ENCODE measurements at regions not wholly inside any gene's neighbourhood (a gene's known extent, or its start where the extent isn't known, plus 50 kb on each side); places are given as distances from the start of the nearest gene placed in this dataset.

- no peak for DNase-seq
- intact Hi-C loops (cut with DNase I; ENCODE audit: low total_unique reads) (no loop called here), in situ Hi-C loops (cut with MboI; ENCODE audit: low sequenced_read_pairs in 4 of 4) (no loop called here)
- ATAC-seq = no peak
- no peak overlapping the region for H3K27ac ChIP-seq
- no peaks in the 10 kb centered on the region for H3K36me3 ChIP-seq
- H3K27me3 ChIP-seq = no peaks in the 10 kb centered on the region
- no peaks in the 10 kb centered on the region for H3K9me3 ChIP-seq
- no peak overlapping the region for H3K4me3 ChIP-seq
- TF ChIP-seq POLR2A (IDR thresholded peaks at IDR 0.05) (no peak), CTCF (IDR thresholded peaks at IDR 0.05 in 4 of 5, conservative IDR thresholded peaks at IDR 0.05 in 1 of 5) (no peak)
- H3K4me1 ChIP-seq = no peaks in the 10 kb centered on the region
Observed at GRCh38 chr11:71352226-71352625, 96.0 kb downstream of the DHCR7 start.

- Histone ChIP-seq H3K36me3 (no peaks in the 10 kb centered on the region), H3K4me1 (no peaks in the 10 kb centered on the region), H3K27me3 (no peaks in the 10 kb centered on the region), H3K9me3 (no peaks in the 10 kb centered on the region), H3K4me3 (no peak overlapping the region), H3K27ac (no peak overlapping the region)
- ATAC-seq (no peak), DNase-seq (no peak)
- intact Hi-C loops (cut with DNase I; ENCODE audit: low total_unique reads) (no loop called here), in situ Hi-C loops (cut with MboI; ENCODE audit: low sequenced_read_pairs in 4 of 4) (no loop called here)
- no peak for TF ChIP-seq CTCF (IDR thresholded peaks at IDR 0.05 in 4 of 5, conservative IDR thresholded peaks at IDR 0.05 in 1 of 5)
- no peak for TF ChIP-seq POLR2A (IDR thresholded peaks at IDR 0.05)
Observed at GRCh38 chr11:71349627-71350026, 97.2 kb upstream of the SHANK2 start.

- Histone ChIP-seq H3K4me3 (no peak overlapping the region), H3K9me3 (no peaks in the 10 kb centered on the region), H3K27me3 (peaks cover 0 to 7% (median 4%) of the 10 kb centered on the region in 3 donors), H3K36me3 (no peaks in the 10 kb centered on the region), H3K27ac (no peak overlapping the region), H3K4me1 (no peaks in the 10 kb centered on the region)
- DNase-seq (no peak), ATAC-seq (no peak)
- intact Hi-C loops (cut with DNase I; ENCODE audit: low total_unique reads) (no loop called here), in situ Hi-C loops (cut with MboI; ENCODE audit: low sequenced_read_pairs in 4 of 4) (no loop called here)
- no peak for TF ChIP-seq CTCF (IDR thresholded peaks at IDR 0.05 in 4 of 5, conservative IDR thresholded peaks at IDR 0.05 in 1 of 5)
- TF ChIP-seq POLR2A (IDR thresholded peaks at IDR 0.05) = no peak
Observed at GRCh38 chr11:71343828-71344400, 91.5 kb upstream of the SHANK2 start.

GRCh38 chr11:71342951-71343827, 90.8 kb upstream of the SHANK2 start:
- DNase-seq = no peak
- peaks cover 0 to 7% (median 4%) of the 10 kb centered on the region in 3 donors for H3K27me3 ChIP-seq

More at GRCh38 chr11:71342951-71343827, 90.8 kb upstream of the SHANK2 start:
- in situ Hi-C loops (cut with MboI; ENCODE audit: low sequenced_read_pairs in 4 of 4) = no loop called here
- Histone ChIP-seq H3K4me1 (no peaks in the 10 kb centered on the region), H3K9me3 (no peaks in the 10 kb centered on the region), H3K27ac (no peak overlapping the region), H3K4me3 (no peak overlapping the region), H3K36me3 (no peaks in the 10 kb centered on the region)
- TF ChIP-seq POLR2A (IDR thresholded peaks at IDR 0.05) = no peak
- no peak for TF ChIP-seq CTCF (IDR thresholded peaks at IDR 0.05 in 4 of 5, conservative IDR thresholded peaks at IDR 0.05 in 1 of 5)
- intact Hi-C loops (cut with DNase I; ENCODE audit: low total_unique reads) = no loop called here
- ATAC-seq = no peak
